HT1080 (cell line): ENCODE measurements at regions not wholly inside any gene's neighbourhood (a gene's known extent, or its start where the extent isn't known, plus 50 kb on each side); places are given as distances from the start of the nearest gene placed in this dataset.

ENCODE experiments used
- DNase-seq: peaks from one replicate; pipeline ENCODE4 v3.0.0-alpha.2; 2015; ENCODE audit warnings: low read depth

- DNase-seq: no peak
These were observed 1332.4 kb upstream of the ADGRL2 start for GRCh38 chr1:80468356-80468755.

GRCh38 chr1:80462006-80462405 is 1338.7 kb upstream of the ADGRL2 start:
- no peak for DNase-seq

GRCh38 chr1:80457409-80457808 is 1343.3 kb upstream of the ADGRL2 start:
- no peak for DNase-seq

- DNase-seq: no peak
These were observed 1347.0 kb upstream of the ADGRL2 start for GRCh38 chr1:80453775-80454174.

- DNase-seq: no peak
These were observed 1350.0 kb upstream of the ADGRL2 start for GRCh38 chr1:80450711-80451110.

GRCh38 chr1:80448081-80448480 is 1352.7 kb upstream of the ADGRL2 start:
- DNase-seq: no peak

GRCh38 chr1:80447526-80447925 is 1353.2 kb upstream of the ADGRL2 start:
- DNase-seq: no peak

- peak; percentile 40 for DNase-seq
These were observed 1355.7 kb upstream of the ADGRL2 start for GRCh38 chr1:80445033-80445432.

- DNase-seq: peak; percentile 4
These were observed 1356.6 kb upstream of the ADGRL2 start for GRCh38 chr1:80444171-80444570.

GRCh38 chr1:80441664-80442063 is 1359.1 kb upstream of the ADGRL2 start:
- DNase-seq: peak; percentile 24

GRCh38 chr1:80436851-80437250 is 1363.9 kb upstream of the ADGRL2 start:
- DNase-seq: no peak

- no peak for DNase-seq
These were observed 1372.9 kb upstream of the ADGRL2 start for GRCh38 chr1:80427881-80428280.

- no peak for DNase-seq
These were observed 1376.5 kb upstream of the ADGRL2 start for GRCh38 chr1:80424249-80424648.

GRCh38 chr1:80418134-80418533 is 1382.6 kb upstream of the ADGRL2 start:
- DNase-seq: no peak

- peak; percentile 30 for DNase-seq
These were observed 1383.1 kb upstream of the ADGRL2 start for GRCh38 chr1:80417671-80418070.

- no peak for DNase-seq
These were observed 1386.8 kb upstream of the ADGRL2 start for GRCh38 chr1:80413969-80414368.

GRCh38 chr1:80410233-80410632 is 1390.5 kb upstream of the ADGRL2 start:
- no peak for DNase-seq

GRCh38 chr1:80403471-80403893 is 1397.0 kb upstream of the ADGRL4 start:
- no peak for DNase-seq

- no peak for DNase-seq
These were observed 1396.1 kb upstream of the ADGRL4 start for GRCh38 chr1:80402625-80403024.

- no peak for DNase-seq
These were observed 1395.2 kb upstream of the ADGRL4 start for GRCh38 chr1:80401757-80402156.

- DNase-seq: no peak
These were observed 1386.0 kb upstream of the ADGRL4 start for GRCh38 chr1:80392529-80392928.

GRCh38 chr1:80385650-80386049 is 1379.1 kb upstream of the ADGRL4 start:
- DNase-seq: no peak

- no peak for DNase-seq
These were observed 1378.4 kb upstream of the ADGRL4 start for GRCh38 chr1:80384959-80385358.

- no peak for DNase-seq
These were observed 1377.7 kb upstream of the ADGRL4 start for GRCh38 chr1:80384083-80384830.
